ENCODE measurements at regions not wholly inside any gene's neighbourhood (a gene's known extent, or its start where the extent isn't known, plus 50 kb on each side); places are given as distances from the start of the nearest gene placed in this dataset.

DNA sequence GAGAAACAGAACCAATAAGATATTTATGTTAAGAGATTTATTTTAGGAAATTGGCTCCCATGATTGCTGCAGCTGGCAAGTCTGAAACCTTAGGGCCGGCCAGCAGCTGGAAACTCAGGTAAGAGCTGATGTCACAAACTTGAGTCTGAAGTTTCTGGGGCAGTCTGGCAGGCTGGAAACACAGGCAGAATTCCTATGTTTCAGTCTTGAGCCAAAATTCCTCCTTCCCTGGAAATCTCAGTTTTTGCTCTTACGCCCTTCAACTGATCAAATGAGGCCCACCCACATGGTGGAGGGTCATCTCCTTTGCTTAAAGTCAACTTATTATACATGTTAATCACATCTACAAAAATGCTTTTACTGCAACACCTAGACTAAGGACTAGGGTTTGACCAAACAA, 184.1 kb downstream of the SOD2 start:
- no peak for TF ChIP-seq POLR2A (IDR thresholded peaks at IDR 0.05)
- TF ChIP-seq, protein P1, sequence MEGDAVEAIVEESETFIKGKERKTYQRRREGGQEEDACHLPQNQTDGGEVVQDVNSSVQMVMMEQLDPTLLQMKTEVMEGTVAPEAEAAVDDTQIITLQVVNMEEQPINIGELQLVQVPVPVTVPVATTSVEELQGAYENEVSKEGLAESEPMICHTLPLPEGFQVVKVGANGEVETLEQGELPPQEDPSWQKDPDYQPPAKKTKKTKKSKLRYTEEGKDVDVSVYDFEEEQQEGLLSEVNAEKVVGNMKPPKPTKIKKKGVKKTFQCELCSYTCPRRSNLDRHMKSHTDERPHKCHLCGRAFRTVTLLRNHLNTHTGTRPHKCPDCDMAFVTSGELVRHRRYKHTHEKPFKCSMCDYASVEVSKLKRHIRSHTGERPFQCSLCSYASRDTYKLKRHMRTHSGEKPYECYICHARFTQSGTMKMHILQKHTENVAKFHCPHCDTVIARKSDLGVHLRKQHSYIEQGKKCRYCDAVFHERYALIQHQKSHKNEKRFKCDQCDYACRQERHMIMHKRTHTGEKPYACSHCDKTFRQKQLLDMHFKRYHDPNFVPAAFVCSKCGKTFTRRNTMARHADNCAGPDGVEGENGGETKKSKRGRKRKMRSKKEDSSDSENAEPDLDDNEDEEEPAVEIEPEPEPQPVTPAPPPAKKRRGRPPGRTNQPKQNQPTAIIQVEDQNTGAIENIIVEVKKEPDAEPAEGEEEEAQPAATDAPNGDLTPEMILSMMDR (IDR thresholded peaks at IDR 0.05): no peak
